IMR-90 (cell line): ENCODE measurements at regions not wholly inside any gene's neighbourhood (a gene's known extent, or its start where the extent isn't known, plus 50 kb on each side); places are given as distances from the start of the nearest gene placed in this dataset.
A peak's percentile ranks its signal among the peaks of the same experiment; 100 is the strongest.

Source experiments
- ATAC-seq: fragments of 200-7000 bp; cut with Tn5 transposase; 2 replicates; pipeline ENCODE4 v1.9.1; 2020; ENCODE audit warnings: low read depth, mild to moderate bottlenecking, moderate library complexity
- BruUV-seq: library from RNA; stranded (reverse); fragments of 400-500 nt; replicated peaks from 2 replicates; lab custom pipeline; 2021; lab: Mats Ljungman, UMichigan
- CTCF ChIA-PET: fragments of 300-600 bp; formaldehyde crosslinking; extraction: SDS; loops from one replicate; lab custom pipeline; 2021; ENCODE audit warnings: antibody characterized with exemption; lab: Yijun Ruan, JAX
- POLR2A ChIA-PET: fragments of 300-600 bp; sonication (Branson Sonifier 250); formaldehyde crosslinking; loops from one replicate; lab custom pipeline; 2022; ENCODE audit warnings: antibody characterized with exemption; ENCODE audit not compliant: unreplicated experiment; lab: Charles Lee
- DNase-seq: peaks from one replicate; pipeline ENCODE4 v3.0.0; 2013
- H2AFZ ChIP-seq: replicated peaks from 2 replicates; pipeline ENCODE3; 2013; ENCODE audit warnings: low read length, mild to moderate bottlenecking; ENCODE audit not compliant: poor library complexity
- H2AK5ac ChIP-seq: 2 replicates; pipeline ENCODE4 v1.6.1; 2013; ENCODE audit warnings: low read depth, low read length, inconsistent platforms
- H2AK9ac ChIP-seq: replicated peaks from 2 replicates; pipeline ENCODE3; 2013; ENCODE audit warnings: mild to moderate bottlenecking, low read depth, low read length, moderate library complexity; ENCODE audit not compliant: poor library complexity
- H2BK120ac ChIP-seq: 2 replicates; pipeline ENCODE4 v1.6.1; 2013; ENCODE audit warnings: low read depth, low read length, inconsistent platforms
- H2BK15ac ChIP-seq: 3 replicates; pipeline ENCODE4 v1.6.1; 2013; ENCODE audit warnings: low read depth, low read length, inconsistent platforms
- H2BK20ac ChIP-seq: 2 replicates; pipeline ENCODE4 v1.6.1; 2013; ENCODE audit warnings: low read depth, mild to moderate bottlenecking, inconsistent platforms, low read length, moderate library complexity
- H2BK5ac ChIP-seq: 2 replicates; pipeline ENCODE4 v1.6.1; 2013; ENCODE audit warnings: mild to moderate bottlenecking, low read depth, low read length, inconsistent platforms; ENCODE audit not compliant: poor library complexity, severe bottlenecking
- H3K14ac ChIP-seq: replicated peaks from 2 replicates; pipeline ENCODE4 v1.6.1; 2013; ENCODE audit warnings: low read depth, low read length, inconsistent platforms
- H3K18ac ChIP-seq: 2 replicates; pipeline ENCODE4 v1.6.1; 2013; ENCODE audit warnings: low read depth, low read length, control low read depth
- H3K23ac ChIP-seq: 2 replicates; pipeline ENCODE4 v1.6.1; 2013; ENCODE audit warnings: low read depth, low read length, inconsistent platforms
- H3K27ac ChIP-seq: 2 replicates; pipeline ENCODE4 v1.5.1; 2013; ENCODE audit warnings: mild to moderate bottlenecking, control low read depth, low read length; ENCODE audit not compliant: insufficient read depth
- H3K27me3 ChIP-seq: 2 replicates; pipeline ENCODE4 v1.6.1; 2013; ENCODE audit warnings: low read length; ENCODE audit not compliant: control insufficient read depth, insufficient read depth
- H3K36me3 ChIP-seq: 2 replicates; pipeline ENCODE4 v1.6.1; 2013; ENCODE audit warnings: low read length, mixed read lengths; ENCODE audit not compliant: control insufficient read depth, insufficient read depth
- H3K4ac ChIP-seq: 2 replicates; pipeline ENCODE4 v1.6.1; 2013; ENCODE audit warnings: low read depth, low read length, inconsistent platforms
- H3K4me1 ChIP-seq: 2 replicates; pipeline ENCODE4 v1.6.1; 2013; ENCODE audit warnings: low read length, mixed read lengths; ENCODE audit not compliant: control insufficient read depth, insufficient read depth
- H3K4me2 ChIP-seq: 2 replicates; pipeline ENCODE4 v1.6.1; 2013; ENCODE audit warnings: low read depth, mild to moderate bottlenecking, control low read depth, low read length, moderate library complexity
- H3K4me3 ChIP-seq: 2 replicates; pipeline ENCODE4 v1.5.1; 2013; ENCODE audit warnings: low read depth, mild to moderate bottlenecking, control low read depth, low read length, moderate library complexity; ENCODE audit not compliant: insufficient read depth
- H3K56ac ChIP-seq: 2 replicates; pipeline ENCODE4 v1.6.1; 2013; ENCODE audit warnings: low read length, inconsistent platforms; ENCODE audit not compliant: insufficient read depth; ENCODE audit errors: extremely low read depth
- H3K79me1 ChIP-seq, 2 experiments: 2 replicates each; pipeline ENCODE4 v1.6.1; 2013; ENCODE audit warnings: low read length in 2 of 2, inconsistent platforms in 1 of 2, low read depth in 1 of 2
- H3K9ac ChIP-seq: 2 replicates; pipeline ENCODE4 v1.6.1; 2013; ENCODE audit warnings: low read depth, low read length, control low read depth
- H3K9me1 ChIP-seq: 2 replicates; pipeline ENCODE4 v1.6.1; 2013; ENCODE audit warnings: low read length, inconsistent platforms; ENCODE audit not compliant: insufficient read depth
- H3K9me3 ChIP-seq: 2 replicates; pipeline ENCODE4 v1.6.1; 2013; ENCODE audit warnings: low read length; ENCODE audit not compliant: control insufficient read depth, insufficient read depth
- H4K20me1 ChIP-seq: 2 replicates; pipeline ENCODE4 v1.6.1; 2013; ENCODE audit warnings: low read length, inconsistent platforms; ENCODE audit not compliant: insufficient read depth
- H4K5ac ChIP-seq: 2 replicates; pipeline ENCODE4 v1.6.1; 2013; ENCODE audit warnings: mild to moderate bottlenecking, low read depth, low read length, control low read depth
- H4K8ac ChIP-seq, 2 experiments: 2 replicates each; pipeline ENCODE4 v1.6.1; 2013; ENCODE audit warnings: low read depth in 2 of 2, low read length in 2 of 2, control low read depth in 1 of 2, inconsistent platforms in 1 of 2
- H4K91ac ChIP-seq: 2 replicates; pipeline ENCODE4 v1.6.1; 2013; ENCODE audit warnings: low read depth, low read length, inconsistent platforms; ENCODE audit not compliant: insufficient read depth
- BHLHE40 ChIP-seq: fragments of 150-350 bp; IDR thresholded peaks from 2 replicates; pipeline ENCODE4 v1.6.1; 2016; ENCODE audit warnings: mild to moderate bottlenecking, low read depth, low read length
- CEBPB ChIP-seq: IDR thresholded peaks from 2 replicates; pipeline ENCODE4 v1.6.1; 2012; ENCODE audit warnings: low read depth, low read length, improper control_type of control experiment
- CHD1 ChIP-seq: IDR thresholded peaks from 2 replicates; pipeline ENCODE4 v1.6.1; 2012; ENCODE audit warnings: low read depth, low read length, improper control_type of control experiment
- ELK1 ChIP-seq: fragments of 150-350 bp; IDR thresholded peaks from 2 replicates; pipeline ENCODE4 v1.6.1; 2016; ENCODE audit warnings: low read depth, mild to moderate bottlenecking, low read length, moderate library complexity, borderline replicate concordance
- FOS ChIP-seq: fragments of 150-350 bp; IDR thresholded peaks from 2 replicates; pipeline ENCODE4 v1.6.1; 2016; ENCODE audit warnings: low read depth, low read length
- MAFK ChIP-seq: IDR thresholded peaks from 2 replicates; pipeline ENCODE4 v1.6.1; 2012; ENCODE audit warnings: low read depth, low read length, improper control_type of control experiment
- MAZ ChIP-seq: IDR thresholded peaks from 2 replicates; pipeline ENCODE4 v1.6.1; 2012; ENCODE audit warnings: low read depth, mild to moderate bottlenecking, low read length, improper control_type of control experiment, moderate library complexity, borderline replicate concordance
- MXI1 ChIP-seq: IDR thresholded peaks from 2 replicates; pipeline ENCODE4 v1.6.1; 2012; ENCODE audit warnings: low read depth, mild to moderate bottlenecking, low read length, moderate library complexity, borderline replicate concordance
- NFE2L2 ChIP-seq: fragments of 150-350 bp; IDR thresholded peaks from 2 replicates; pipeline ENCODE4 v1.6.1; 2016; ENCODE audit warnings: low read depth, mild to moderate bottlenecking, low read length
- POLR2A ChIP-seq: IDR thresholded peaks from 2 replicates; pipeline ENCODE4 v1.6.1; 2012; ENCODE audit warnings: mild to moderate bottlenecking, low read depth, low read length
- RAD21 ChIP-seq: IDR thresholded peaks from 2 replicates; pipeline ENCODE4 v1.6.1; 2012; ENCODE audit warnings: low read length, improper control_type of control experiment
- RCOR1 ChIP-seq: IDR thresholded peaks from 2 replicates; pipeline ENCODE4 v1.6.1; 2012; ENCODE audit warnings: mild to moderate bottlenecking, low read length, improper control_type of control experiment; ENCODE audit not compliant: insufficient replicate concordance
- RFX5 ChIP-seq: IDR thresholded peaks from 2 replicates; pipeline ENCODE4 v1.8.0; 2012; ENCODE audit warnings: low read depth, mild to moderate bottlenecking, low read length, moderate library complexity
- SMC3 ChIP-seq: fragments of 150-350 bp; IDR thresholded peaks from 2 replicates; pipeline ENCODE4 v1.6.1; 2016; ENCODE audit warnings: low read depth, mild to moderate bottlenecking, antibody characterized with exemption, low read length, moderate library complexity
- WGBS, 2 experiments: methylation state at CpG; one replicate each; pipeline versions ENCODE4 v1.1.5 to v1.1.7; 2013; ENCODE audit warnings: missing lambda C conversion rate in 2 of 2; ENCODE audit not compliant: insufficient read length in 1 of 2; ENCODE audit errors: extremely low coverage in 2 of 2; 5-methylcytosine and 5-hydroxymethylcytosine counted together
- dilution Hi-C: fragments of 300-500 bp; cut with HindIII; formaldehyde crosslinking; loops from one replicate; pipeline ENCODE4 v1.14.3; 2018; ENCODE audit warnings: low sequenced_read_pairs; ENCODE audit not compliant: unreplicated experiment
- in situ Hi-C: fragments of 300-500 bp; cut with MboI; formaldehyde crosslinking; loops from 3 replicates; pipeline ENCODE4 v1.14.3; 2019; ENCODE audit warnings: low sequenced_read_pairs, inconsistent platforms, mixed read lengths
- intact Hi-C: fragments of 100-400 bp; cut with micrococcal nuclease; formaldehyde crosslinking; loops from 2 replicates; pipeline ENCODE4 v1.10.0; 2022
- TF ChIP-seq, protein P1 (sequence below): fragments of 150-350 bp; IDR thresholded peaks from 2 replicates; pipeline ENCODE4 v1.6.1; 2017; ENCODE audit warnings: mild to moderate bottlenecking, antibody characterized with exemption, low read length, low read depth

DNA sequence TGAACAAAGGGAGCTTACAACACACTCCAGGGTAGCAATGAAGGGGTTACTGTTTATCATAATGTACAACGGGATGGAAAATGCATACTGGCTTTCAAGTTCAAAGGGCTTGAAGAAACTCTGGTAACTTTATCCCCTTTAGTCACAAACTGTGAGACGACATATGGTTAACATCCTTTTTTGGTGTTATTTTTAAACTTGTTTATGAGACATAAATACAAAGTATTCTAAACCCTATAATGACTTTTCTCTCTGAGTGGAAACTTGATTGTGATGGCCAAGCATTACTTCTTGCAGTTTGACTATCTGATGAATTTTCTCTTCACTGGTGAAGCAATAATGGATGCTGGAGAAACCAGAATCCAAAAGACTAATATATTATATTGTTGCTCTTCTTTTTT lies 62.0 kb upstream of the SEMA3A start:
- no peaks in the 10 kb centered on the region for H3K36me3 ChIP-seq
- H3K4me3 ChIP-seq, result no peak overlapping the region
- H4K91ac ChIP-seq, result 0 out of 2 replicates have a peak overlapping the region, but pooled peaks have one; percentile 6
- H3K23ac ChIP-seq, result no peak overlapping the region
- TF ChIP-seq RAD21 (no peak), CHD1 (no peak), FOS (no peak), ELK1 (no peak), POLR2A (no peak), NFE2L2 (no peak), MXI1 (no peak), CEBPB (no peak), RCOR1 (no peak), MAZ (no peak), MAFK (no peak), SMC3 (no peak), BHLHE40 (no peak), RFX5 (no peak)
- TF ChIP-seq, protein P1, sequence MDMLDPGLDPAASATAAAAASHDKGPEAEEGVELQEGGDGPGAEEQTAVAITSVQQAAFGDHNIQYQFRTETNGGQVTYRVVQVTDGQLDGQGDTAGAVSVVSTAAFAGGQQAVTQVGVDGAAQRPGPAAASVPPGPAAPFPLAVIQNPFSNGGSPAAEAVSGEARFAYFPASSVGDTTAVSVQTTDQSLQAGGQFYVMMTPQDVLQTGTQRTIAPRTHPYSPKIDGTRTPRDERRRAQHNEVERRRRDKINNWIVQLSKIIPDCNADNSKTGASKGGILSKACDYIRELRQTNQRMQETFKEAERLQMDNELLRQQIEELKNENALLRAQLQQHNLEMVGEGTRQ, result no peak
- H2BK5ac ChIP-seq, result no peak overlapping the region
- ChIA-PET POLR2A (no interaction called here), CTCF (interaction anchor here (0.6 to 0.7 kb wide), 3 partner anchors 12 to 276 kb away, joined by 3 read pairs; no protein-coding TSS in a partner anchor)
- no peaks in the 10 kb centered on the region; the same call in 1 of the 2 replicates for H3K4me1 ChIP-seq
- WGBS, 2 experiments, result no CpG with 5 or more reads among the region's 2 CpGs
- H3K9me1 ChIP-seq, result peaks cover 2% of the 10 kb centered on the region; the same call in 1 of the 2 replicates
- no peaks in the 10 kb centered on the region for H3K9me3 ChIP-seq
- H4K20me1 ChIP-seq, result no peaks in the 10 kb centered on the region
- dilution Hi-C loops (no loop called here), intact Hi-C loops (no loop called here), in situ Hi-C loops (no loop called here)
- no peak overlapping the region for H2AK5ac ChIP-seq
- no TSS peak for BruUV-seq
- H4K5ac ChIP-seq, result no peak overlapping the region
- H2BK15ac ChIP-seq, result 0 out of 3 replicates have a peak overlapping the region, but pooled peaks have one; percentile 19
- H3K79me1 ChIP-seq, result no peaks in the 10 kb centered on the region
- DNase-seq, result peak; percentile 55
- peak overlapping the region; percentile 11; the same call in 1 of the 2 replicates for H3K4ac ChIP-seq
- H3K27ac ChIP-seq, result no peak overlapping the region
- peak overlapping the region; percentile 66; the same call in 1 of the 2 replicates for H3K18ac ChIP-seq
- H3K4me2 ChIP-seq, result peak overlapping the region; percentile 23; the same call in 1 of the 2 replicates
- H2AFZ ChIP-seq, result no peak overlapping the region
- 0 out of 2 replicates have a peak overlapping the region, but pooled peaks have one; percentile 38 for H3K14ac ChIP-seq
- peak; percentile 37 for ATAC-seq
- H3K9ac ChIP-seq, result no peak overlapping the region
- peak overlapping the region; percentile 48; the same call in 1 of the 2 replicates for H2BK20ac ChIP-seq
- H3K56ac ChIP-seq, result no peak overlapping the region
- peak overlapping the region; percentile 30; the same call in 1 of the 2 replicates for H2BK120ac ChIP-seq
- H2AK9ac ChIP-seq, result no peak overlapping the region
- H3K27me3 ChIP-seq, result no peaks in the 10 kb centered on the region
- H4K8ac ChIP-seq, result no peak overlapping the region
